ENCODE measurements at regions not wholly inside any gene's neighbourhood (a gene's known extent, or its start where the extent isn't known, plus 50 kb on each side); places are given as distances from the start of the nearest gene placed in this dataset.

- no peak for TF ChIP-seq TAF1 (IDR thresholded peaks at IDR 0.05; ENCODE audit: borderline replicate concordance, insufficient read depth, low read length)
- no peak for TF ChIP-seq POLR2AphosphoS5 (IDR thresholded peaks at IDR 0.05; ENCODE audit: low read depth, low read length)
- no peak for TF ChIP-seq REST (IDR thresholded peaks at IDR 0.05; ENCODE audit: insufficient read depth in 1 of 2, low read depth in 2 of 2, low read length in 2 of 2)
- no peak for TF ChIP-seq FOXP2 (optimal IDR thresholded peaks at IDR 0.05; ENCODE audit: borderline replicate concordance, extremely low read depth, extremely low read length, insufficient read depth)
- no peak for TF ChIP-seq SIN3A (IDR thresholded peaks at IDR 0.05; ENCODE audit: borderline replicate concordance, insufficient read depth, low read length)
Observed at GRCh38 chr3:27046351-27046750, 322.8 kb downstream of the NEK10 start.

GRCh38 chr3:27049792-27050191 is 319.4 kb downstream of the NEK10 start:
- TF ChIP-seq REST (IDR thresholded peaks at IDR 0.05; ENCODE audit: insufficient read depth in 1 of 2, low read depth in 2 of 2, low read length in 2 of 2) = no peak
- no peak for TF ChIP-seq FOXP2 (optimal IDR thresholded peaks at IDR 0.05; ENCODE audit: borderline replicate concordance, extremely low read depth, extremely low read length, insufficient read depth)
- TF ChIP-seq SIN3A (IDR thresholded peaks at IDR 0.05; ENCODE audit: borderline replicate concordance, insufficient read depth, low read length) = no peak
- no peak for TF ChIP-seq TAF1 (IDR thresholded peaks at IDR 0.05; ENCODE audit: borderline replicate concordance, insufficient read depth, low read length)
- TF ChIP-seq POLR2AphosphoS5 (IDR thresholded peaks at IDR 0.05; ENCODE audit: low read depth, low read length) = no peak

- TF ChIP-seq TAF1 (IDR thresholded peaks at IDR 0.05; ENCODE audit: borderline replicate concordance, insufficient read depth, low read length) (no peak), FOXP2 (optimal IDR thresholded peaks at IDR 0.05; ENCODE audit: borderline replicate concordance, extremely low read depth, extremely low read length, insufficient read depth) (no peak), REST (IDR thresholded peaks at IDR 0.05; ENCODE audit: insufficient read depth in 1 of 2, low read depth in 2 of 2, low read length in 2 of 2) (no peak), SIN3A (IDR thresholded peaks at IDR 0.05; ENCODE audit: borderline replicate concordance, insufficient read depth, low read length) (no peak), POLR2AphosphoS5 (IDR thresholded peaks at IDR 0.05; ENCODE audit: low read depth, low read length) (no peak)
Observed at GRCh38 chr3:27056326-27056725, 312.9 kb downstream of the NEK10 start.

- no peak for TF ChIP-seq FOXP2 (optimal IDR thresholded peaks at IDR 0.05; ENCODE audit: borderline replicate concordance, extremely low read depth, extremely low read length, insufficient read depth)
Observed at GRCh38 chr3:27059489-27059888, 309.7 kb downstream of the NEK10 start.
